Fibroblast of lung (primary cell): ENCODE measurements at regions not wholly inside any gene's neighbourhood (a gene's known extent, or its start where the extent isn't known, plus 50 kb on each side); places are given as distances from the start of the nearest gene placed in this dataset.

Experiments
- EZH2 ChIP-seq: IDR thresholded peaks from 2 replicates; pipeline ENCODE4 v1.5.1; 2012; ENCODE audit warnings: low read length, control low read depth, mild to moderate bottlenecking; ENCODE audit errors: missing control alignments
- TF ChIP-seq, protein P1 (sequence below), 2 donors: IDR thresholded peaks in 1 of 2; conservative IDR thresholded peaks in 1 of 2; 1 replicate in 1 of 2; 2 replicates in 1 of 2; pipeline ENCODE4 v1.5.1; 2011 to 2012; ENCODE audit warnings: low read length in 2 of 2, control low read depth in 1 of 2, inconsistent platforms in 1 of 2, low read depth in 1 of 2, mild to moderate bottlenecking in 1 of 2

DNA sequence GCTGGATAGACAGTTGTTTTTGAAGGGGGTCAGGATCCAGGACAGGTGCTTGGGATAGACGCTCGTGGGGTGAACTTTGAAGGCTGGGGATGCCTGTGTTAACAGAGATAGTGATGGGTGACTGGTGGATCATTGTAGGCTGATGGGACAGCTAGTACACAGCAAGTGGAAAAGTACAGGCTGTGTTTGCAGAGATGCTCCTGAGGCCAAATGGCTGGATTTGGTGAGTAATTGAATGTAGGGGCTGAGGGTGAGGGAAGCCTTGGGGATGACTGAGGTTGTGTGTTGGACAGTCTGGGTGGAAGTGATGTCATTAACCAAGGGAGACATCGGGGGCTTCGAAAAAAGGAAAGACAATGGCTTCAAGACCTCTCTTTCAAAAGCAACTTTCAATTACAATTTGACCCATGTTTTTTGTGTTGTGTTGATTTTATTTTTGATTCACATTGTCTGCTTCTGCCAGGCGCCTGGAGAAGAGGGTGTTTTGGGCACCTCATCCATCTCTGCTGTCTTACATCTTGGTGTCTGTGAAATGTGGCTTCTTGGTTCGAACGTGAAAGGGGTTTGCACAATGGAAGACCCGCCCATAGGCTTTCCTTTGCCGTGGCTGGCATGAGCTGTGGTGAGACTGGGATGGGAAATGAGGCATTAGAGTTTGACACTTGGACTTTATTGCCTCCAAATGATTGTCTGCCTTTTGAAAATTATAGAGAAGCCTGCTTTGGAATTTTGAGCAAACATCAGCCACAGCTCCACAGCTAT is 147.5 kb downstream of the FOXD2 start:
- TF ChIP-seq EZH2 = no peak
- TF ChIP-seq, protein P1, sequence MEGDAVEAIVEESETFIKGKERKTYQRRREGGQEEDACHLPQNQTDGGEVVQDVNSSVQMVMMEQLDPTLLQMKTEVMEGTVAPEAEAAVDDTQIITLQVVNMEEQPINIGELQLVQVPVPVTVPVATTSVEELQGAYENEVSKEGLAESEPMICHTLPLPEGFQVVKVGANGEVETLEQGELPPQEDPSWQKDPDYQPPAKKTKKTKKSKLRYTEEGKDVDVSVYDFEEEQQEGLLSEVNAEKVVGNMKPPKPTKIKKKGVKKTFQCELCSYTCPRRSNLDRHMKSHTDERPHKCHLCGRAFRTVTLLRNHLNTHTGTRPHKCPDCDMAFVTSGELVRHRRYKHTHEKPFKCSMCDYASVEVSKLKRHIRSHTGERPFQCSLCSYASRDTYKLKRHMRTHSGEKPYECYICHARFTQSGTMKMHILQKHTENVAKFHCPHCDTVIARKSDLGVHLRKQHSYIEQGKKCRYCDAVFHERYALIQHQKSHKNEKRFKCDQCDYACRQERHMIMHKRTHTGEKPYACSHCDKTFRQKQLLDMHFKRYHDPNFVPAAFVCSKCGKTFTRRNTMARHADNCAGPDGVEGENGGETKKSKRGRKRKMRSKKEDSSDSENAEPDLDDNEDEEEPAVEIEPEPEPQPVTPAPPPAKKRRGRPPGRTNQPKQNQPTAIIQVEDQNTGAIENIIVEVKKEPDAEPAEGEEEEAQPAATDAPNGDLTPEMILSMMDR (conservative IDR thresholded peaks at IDR 0.05 in 1 of 2, IDR thresholded peaks at IDR 0.05 in 1 of 2; ENCODE audit: low read depth in 1 of 2, low read length in 2 of 2) = no peak
